CD8-positive, alpha-beta memory T cell (primary cell): ENCODE measurements at regions not wholly inside any gene's neighbourhood (a gene's known extent, or its start where the extent isn't known, plus 50 kb on each side); places are given as distances from the start of the nearest gene placed in this dataset.

Experiments used
- CTCF ChIA-PET: fragments of 350-600 bp; sonication (Branson Sonifier 250); formaldehyde crosslinking; loops from one replicate; lab custom pipeline; 2021; ENCODE audit warnings: antibody characterized with exemption; lab: Charles Lee
- POLR2A ChIA-PET: fragments of 350-600 bp; sonication (Branson Sonifier 250); formaldehyde crosslinking; loops from one replicate; lab custom pipeline; 2021; ENCODE audit warnings: antibody characterized with exemption; lab: Charles Lee
- DNase-seq, 5 donors: peaks; one replicate each; pipeline versions ENCODE4 v3.0.0 to v3.0.0-alpha.2; 2020 to 2022; ENCODE audit warnings: mixed read lengths in 1 of 5
- H3K27ac ChIP-seq: one replicate; pipeline ENCODE4 v1.7.0; 2013; ENCODE audit warnings: low read depth, mild to moderate bottlenecking, low read length, moderate library complexity
- H3K27me3 ChIP-seq: 2 replicates; pipeline ENCODE4 v1.7.0; 2013; ENCODE audit warnings: low read length, mild to moderate bottlenecking; ENCODE audit not compliant: insufficient read depth, poor library complexity, severe bottlenecking
- H3K36me3 ChIP-seq: 2 replicates; pipeline ENCODE4 v1.7.0; 2013; ENCODE audit warnings: mild to moderate bottlenecking, low read length, moderate library complexity; ENCODE audit not compliant: insufficient read depth
- H3K4me1 ChIP-seq: 2 replicates; pipeline ENCODE4 v1.7.0; 2013; ENCODE audit warnings: mild to moderate bottlenecking, low read length, moderate library complexity; ENCODE audit not compliant: insufficient read depth
- H3K4me3 ChIP-seq: 2 replicates; pipeline ENCODE4 v1.7.0; 2013; ENCODE audit warnings: mild to moderate bottlenecking, low read length
- H3K9me3 ChIP-seq: 2 replicates; pipeline ENCODE4 v1.7.0; 2013; ENCODE audit warnings: mild to moderate bottlenecking, low read length
- H3K27ac Mint-ChIP-seq, 8 donors: one replicate each; pipeline ENCODE4 v1.8.0; 2020 to 2021; ENCODE audit warnings: mixed read lengths in 8 of 8, mild to moderate bottlenecking in 6 of 8, inconsistent platforms in 3 of 8, moderate library complexity in 3 of 8
- H3K27me3 Mint-ChIP-seq, 2 donors: one replicate each; pipeline ENCODE4 v1.8.0; 2020 to 2021; ENCODE audit warnings: mixed read lengths in 2 of 2, mild to moderate bottlenecking in 1 of 2, moderate library complexity in 1 of 2
- H3K36me3 Mint-ChIP-seq, 3 donors: one replicate each; pipeline ENCODE4 v1.8.0; 2020 to 2021; ENCODE audit warnings: mixed read lengths in 3 of 3, inconsistent platforms in 1 of 3, mild to moderate bottlenecking in 1 of 3
- H3K4me1 Mint-ChIP-seq, 3 donors: one replicate each; pipeline ENCODE4 v1.8.0; 2020 to 2021; ENCODE audit warnings: mixed read lengths in 3 of 3, inconsistent platforms in 1 of 3, mild to moderate bottlenecking in 1 of 3
- H3K4me3 Mint-ChIP-seq, 7 donors: one replicate each; pipeline ENCODE4 v1.8.0; 2020 to 2021; ENCODE audit warnings: mixed read lengths in 7 of 7, mild to moderate bottlenecking in 6 of 7, moderate library complexity in 4 of 7, inconsistent platforms in 2 of 7
- H3K9me3 Mint-ChIP-seq, 5 donors: one replicate each; pipeline ENCODE4 v1.8.0; 2020 to 2022; ENCODE audit warnings: mixed read lengths in 5 of 5, mild to moderate bottlenecking in 3 of 5, moderate library complexity in 2 of 5, inconsistent platforms in 1 of 5

GRCh38 chr13:50122455-50122854, 107.2 kb downstream of the KCNRG start:
- POLR2A ChIA-PET: no interaction called here
- H3K4me3 ChIP-seq: no peak overlapping the region
- H3K36me3 Mint-ChIP-seq: peaks cover 0 to 16% (median 3%) of the 10 kb centered on the region in 3 donors

GRCh38 chr13:50123002-50123401, 107.8 kb downstream of the KCNRG start:
- POLR2A ChIA-PET: interaction anchor here (0.7 to 5.0 kb wide), 9 partner anchors 9 to 788 kb away, joined by 3 to 139 read pairs (median 4); partner anchors contain the start of genes RNASEH2B and TRIM13
- no peak overlapping the region for H3K4me3 ChIP-seq
- no peaks in the 10 kb centered on the region for H3K36me3 ChIP-seq
- Mint-ChIP-seq H3K27ac (peak overlapping the region; percentile 93 to 99 (median 97)), H3K4me3 (peak overlapping the region; percentile 89 to 93 (median 92)), H3K27me3 (peaks cover 6 to 10% of the 10 kb centered on the region in 2 donors), H3K4me1 (peaks cover 39 to 68% (median 58%) of the 10 kb centered on the region in 3 donors), H3K36me3 (peaks cover 0 to 16% (median 3%) of the 10 kb centered on the region in 3 donors), H3K9me3 (no peaks in the 10 kb centered on the region)
- H3K9me3 ChIP-seq: no peaks in the 10 kb centered on the region
- peak overlapping the region; percentile 95 for H3K27ac ChIP-seq
- H3K27me3 ChIP-seq: no peaks in the 10 kb centered on the region
- CTCF ChIA-PET: interaction anchor here (2.7 to 9.2 kb wide), 3 partner anchors 41 to 788 kb away, joined by 20 to 133 read pairs (median 47); partner anchors contain the start of gene TRIM13
- H3K4me1 ChIP-seq: peaks cover 36% of the 10 kb centered on the region
- DNase-seq: no peak

More at GRCh38 chr13:50122455-50122854, 107.2 kb downstream of the KCNRG start:
- Histone ChIP-seq H3K36me3 (no peaks in the 10 kb centered on the region), H3K27me3 (no peaks in the 10 kb centered on the region), H3K4me1 (peaks cover 31% of the 10 kb centered on the region), H3K27ac (peak overlapping the region; percentile 95), H3K9me3 (no peaks in the 10 kb centered on the region)
- DNase-seq: no peak
- peak overlapping the region; percentile 25 to 93 (median 92) for H3K4me3 Mint-ChIP-seq
- H3K4me1 Mint-ChIP-seq: peaks cover 39 to 66% (median 57%) of the 10 kb centered on the region in 3 donors
- no peaks in the 10 kb centered on the region for H3K9me3 Mint-ChIP-seq
- peak overlapping the region; percentile 43 to 99 (median 96) for H3K27ac Mint-ChIP-seq
- CTCF ChIA-PET: interaction anchor here (1.2 kb wide), 1 partner anchor 12 kb away, joined by 3 read pairs; no protein-coding TSS in a partner anchor
- peaks cover 5 to 9% of the 10 kb centered on the region in 2 donors for H3K27me3 Mint-ChIP-seq

DNA sequence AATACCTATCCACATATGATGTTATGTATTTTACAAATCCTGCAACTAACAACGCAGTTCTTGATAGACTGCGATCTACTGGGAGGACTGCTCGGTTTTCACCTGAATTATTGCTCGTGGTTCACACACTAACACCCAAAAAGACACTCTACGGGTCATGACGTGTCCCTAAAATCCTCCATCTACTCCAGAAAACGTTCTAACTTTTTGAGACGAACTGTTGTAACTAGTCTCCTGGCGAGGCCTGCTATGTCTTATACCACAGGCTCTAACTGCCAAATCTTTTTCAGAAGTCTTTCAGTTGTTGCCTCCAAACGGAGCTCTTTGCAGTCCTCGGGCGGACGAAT, 108.2 kb downstream of the KCNRG start:
- no peak for DNase-seq
- peaks cover 0 to 15% (median 3%) of the 10 kb centered on the region in 3 donors for H3K36me3 Mint-ChIP-seq
- H3K9me3 Mint-ChIP-seq: peaks cover 0 to 2% (median 0%) of the 10 kb centered on the region in 5 donors
- peak overlapping the region; percentile 89 to 93 (median 92) for H3K4me3 Mint-ChIP-seq
- peaks cover 44 to 68% (median 60%) of the 10 kb centered on the region in 3 donors for H3K4me1 Mint-ChIP-seq
- Histone ChIP-seq H3K9me3 (no peaks in the 10 kb centered on the region), H3K36me3 (no peaks in the 10 kb centered on the region), H3K4me3 (peak overlapping the region; percentile 77), H3K4me1 (peaks cover 41% of the 10 kb centered on the region), H3K27me3 (peaks cover 2% of the 10 kb centered on the region), H3K27ac (peak overlapping the region; percentile 95)
- ChIA-PET POLR2A (interaction anchor here (0.7 to 5.0 kb wide), 12 partner anchors 9 to 788 kb away, joined by 3 to 139 read pairs (median 4); partner anchors contain the start of genes PHF11, RNASEH2B and TRIM13), CTCF (interaction anchor here (0.7 to 9.2 kb wide), 5 partner anchors 10 to 788 kb away, joined by 3 to 133 read pairs (median 20); partner anchors contain the start of gene TRIM13)
- peaks cover 11 to 15% of the 10 kb centered on the region in 2 donors for H3K27me3 Mint-ChIP-seq
- peak overlapping the region; percentile 93 to 99 (median 97) for H3K27ac Mint-ChIP-seq

GRCh38 chr13:50123862-50124535, 108.8 kb downstream of the KCNRG start:
- H3K4me3 ChIP-seq: peak overlapping the region; percentile 77
- H3K4me1 ChIP-seq: peaks cover 46% of the 10 kb centered on the region
- Mint-ChIP-seq H3K4me1 (peaks cover 48 to 70% (median 65%) of the 10 kb centered on the region in 3 donors), H3K27ac (peak overlapping the region; percentile 95 to 99 (median 98)), H3K9me3 (peaks cover 0 to 2% (median 0%) of the 10 kb centered on the region in 5 donors), H3K36me3 (peaks cover 0 to 15% (median 3%) of the 10 kb centered on the region in 3 donors), H3K27me3 (peaks cover 16 to 20% of the 10 kb centered on the region in 2 donors), H3K4me3 (peak overlapping the region; percentile 89 to 94 (median 92))
- H3K27ac ChIP-seq: peak overlapping the region; percentile 95
- peak; percentile 62 to 85 (median 75) for DNase-seq
- ChIA-PET CTCF (interaction anchor here (0.7 to 9.2 kb wide), 12 partner anchors 9 to 787 kb away, joined by 3 to 133 read pairs (median 4); partner anchors contain the start of genes KPNA3, RNASEH2B, SPRYD7 and TRIM13), POLR2A (interaction anchor here (0.6 to 5.0 kb wide), 24 partner anchors 10 to 787 kb away, joined by 3 to 139 read pairs (median 4); partner anchors contain the start of genes PHF11, RNASEH2B and TRIM13)
- H3K9me3 ChIP-seq: no peaks in the 10 kb centered on the region
- H3K36me3 ChIP-seq: no peaks in the 10 kb centered on the region
- H3K27me3 ChIP-seq: peaks cover 7% of the 10 kb centered on the region

DNA sequence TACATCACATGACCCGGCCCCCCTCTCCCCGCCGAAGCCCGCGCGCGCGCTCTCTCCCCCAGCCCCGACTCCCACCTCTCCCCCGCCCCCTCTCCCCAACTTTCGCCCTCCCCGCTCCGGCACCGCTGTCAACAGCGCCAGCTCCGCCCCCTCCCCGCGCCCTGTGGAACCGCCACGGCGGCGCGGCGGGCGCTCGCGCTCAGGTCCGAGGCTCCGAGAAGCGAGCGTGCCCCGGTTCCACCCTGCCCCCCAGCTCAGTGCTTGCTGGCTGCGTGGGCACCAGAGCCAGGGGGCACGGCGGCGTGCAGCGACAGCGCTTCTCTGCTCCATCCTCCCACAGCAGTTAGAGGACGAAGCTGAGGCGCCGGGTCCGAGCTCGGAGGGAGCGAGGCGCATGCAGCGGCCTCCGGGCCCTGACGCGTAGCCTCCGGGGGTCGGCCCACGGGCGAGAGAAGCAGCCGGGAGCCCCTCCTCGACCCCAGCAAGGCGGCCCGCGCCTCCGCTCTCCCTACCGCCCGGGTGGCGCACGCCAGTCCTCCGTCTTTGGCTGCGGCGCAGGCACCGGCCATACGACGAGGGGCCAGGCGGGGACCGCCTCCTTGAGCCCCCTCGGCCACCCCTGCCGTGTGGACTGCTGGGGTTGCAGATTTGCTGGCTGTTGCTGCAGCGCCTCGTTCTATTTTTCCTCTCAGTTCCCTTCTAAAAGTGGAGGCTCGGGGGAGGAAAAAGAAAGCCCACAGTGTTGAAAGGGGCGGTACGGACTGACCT, 109.5 kb downstream of the KCNRG start:
- Mint-ChIP-seq H3K9me3 (peaks cover 0 to 3% (median 0%) of the 10 kb centered on the region in 5 donors), H3K36me3 (peaks cover 0 to 15% (median 2%) of the 10 kb centered on the region in 3 donors), H3K4me1 (peaks cover 51 to 72% (median 68%) of the 10 kb centered on the region in 3 donors), H3K27ac (peak overlapping the region; percentile 84 to 98 (median 93)), H3K27me3 (peaks cover 23 to 27% of the 10 kb centered on the region in 2 donors), H3K4me3 (peak overlapping the region; percentile 86 to 94 (median 91))
- ChIA-PET POLR2A (interaction anchor here (0.6 to 5.0 kb wide), 22 partner anchors 11 to 786 kb away, joined by 3 to 139 read pairs (median 3); partner anchors contain the start of genes RNASEH2B, SPRYD7 and TRIM13), CTCF (interaction anchor here (0.9 to 9.2 kb wide), 14 partner anchors 10 to 787 kb away, joined by 3 to 133 read pairs (median 4); partner anchors contain the start of genes KPNA3, RNASEH2B, SPRYD7 and TRIM13)
- DNase-seq: peak; percentile 92 to 99 (median 96)
- no peaks in the 10 kb centered on the region for H3K9me3 ChIP-seq
- H3K27ac ChIP-seq: peak overlapping the region; percentile 95
- H3K36me3 ChIP-seq: no peaks in the 10 kb centered on the region
- H3K4me3 ChIP-seq: peak overlapping the region; percentile 96
- peaks cover 53% of the 10 kb centered on the region for H3K4me1 ChIP-seq
- peaks cover 15% of the 10 kb centered on the region for H3K27me3 ChIP-seq

- H3K27me3 ChIP-seq: peaks cover 20% of the 10 kb centered on the region
- Mint-ChIP-seq H3K27me3 (peaks cover 26 to 32% of the 10 kb centered on the region in 2 donors), H3K4me1 (peaks cover 53 to 73% (median 72%) of the 10 kb centered on the region in 3 donors), H3K36me3 (peaks cover 0 to 15% (median 2%) of the 10 kb centered on the region in 3 donors), H3K9me3 (peaks cover 0 to 3% (median 0%) of the 10 kb centered on the region in 5 donors), H3K4me3 (peak overlapping the region; percentile 86 to 94 (median 91)), H3K27ac (peak overlapping the region; percentile 79 to 97 (median 90))
- peak overlapping the region; percentile 95 for H3K27ac ChIP-seq
- H3K4me3 ChIP-seq: peak overlapping the region; percentile 96
- H3K36me3 ChIP-seq: no peaks in the 10 kb centered on the region
- H3K4me1 ChIP-seq: peaks cover 58% of the 10 kb centered on the region
- ChIA-PET POLR2A (interaction anchor here (0.8 to 5.0 kb wide), 16 partner anchors 18 to 786 kb away, joined by 3 to 139 read pairs (median 5); partner anchors contain the start of genes RNASEH2B, SPRYD7 and TRIM13), CTCF (interaction anchor here (1.1 to 9.2 kb wide), 12 partner anchors 10 to 786 kb away, joined by 3 to 133 read pairs (median 6); partner anchors contain the start of genes KPNA3, RNASEH2B, SPRYD7 and TRIM13)
- DNase-seq: no peak
- no peaks in the 10 kb centered on the region for H3K9me3 ChIP-seq
Observed at GRCh38 chr13:50125304-50125553, 110.0 kb downstream of the KCNRG start.
